CD4-positive, alpha-beta T cell (primary cell): ENCODE measurements at regions not wholly inside any gene's neighbourhood (a gene's known extent, or its start where the extent isn't known, plus 50 kb on each side); places are given as distances from the start of the nearest gene placed in this dataset.

Source experiments
- ATAC-seq: fragments of 200-7000 bp; cut with Tn5 transposase; one replicate; pipeline ENCODE4 v1.10.0; 2022; ENCODE audit warnings: mild to moderate bottlenecking; ENCODE audit not compliant: poor library complexity
- CTCF ChIA-PET: fragments of 350-600 bp; sonication (Branson Sonifier 250); formaldehyde crosslinking; loops from one replicate; lab custom pipeline; 2021; ENCODE audit warnings: antibody characterized with exemption, inconsistent platforms; lab: Charles Lee
- POLR2A ChIA-PET: fragments of 350-600 bp; sonication (Branson Sonifier 250); formaldehyde crosslinking; loops from one replicate; lab custom pipeline; 2021; ENCODE audit warnings: antibody characterized with exemption, inconsistent platforms; lab: Charles Lee
- DNase-seq, 14 experiments: peaks; one replicate each; pipeline ENCODE4 v3.0.0-alpha.2; 2013 to 2020; ENCODE audit warnings: mixed read lengths in 2 of 14
- H3K27ac ChIP-seq, 2 donors: one replicate each; pipeline versions ENCODE4 v1.5.1 to v1.7.0; 2013; ENCODE audit warnings: low read length in 2 of 2, low read depth in 1 of 2, mild to moderate bottlenecking in 1 of 2
- H3K27me3 ChIP-seq, 2 experiments: 1 replicate in 1 of 2; 2 replicates in 1 of 2; pipeline versions ENCODE4 v1.6.1 to v1.7.0; 2013; ENCODE audit warnings: low read length in 2 of 2, control low read depth in 1 of 2, mild to moderate bottlenecking in 1 of 2, moderate library complexity in 1 of 2; ENCODE audit not compliant: insufficient read depth in 2 of 2, control insufficient read depth in 1 of 2
- H3K36me3 ChIP-seq: one replicate; pipeline ENCODE4 v1.6.1; 2013; ENCODE audit warnings: low read length, control low read depth; ENCODE audit not compliant: insufficient read depth
- H3K4me1 ChIP-seq: one replicate; pipeline ENCODE4 v1.6.1; 2013; ENCODE audit warnings: low read length, control low read depth; ENCODE audit not compliant: insufficient read depth
- H3K4me3 ChIP-seq: one replicate; pipeline ENCODE4 v1.5.1; 2013; ENCODE audit warnings: mild to moderate bottlenecking, low read length, moderate library complexity
- H3K9me3 ChIP-seq, 2 experiments: 1 replicate in 1 of 2; 2 replicates in 1 of 2; pipeline versions ENCODE4 v1.6.1 to v1.7.0; 2013; ENCODE audit warnings: low read length in 2 of 2, mild to moderate bottlenecking in 2 of 2, control low read depth in 1 of 2, moderate library complexity in 1 of 2; ENCODE audit not compliant: control insufficient read depth in 1 of 2, insufficient read depth in 1 of 2
- H3K27ac Mint-ChIP-seq: one replicate; pipeline ENCODE4 v1.8.0; 2020; ENCODE audit warnings: mixed read lengths
- H3K27me3 Mint-ChIP-seq: one replicate; pipeline ENCODE4 v1.8.0; 2021; ENCODE audit warnings: mixed read lengths
- H3K36me3 Mint-ChIP-seq: one replicate; pipeline ENCODE4 v1.8.0; 2021; ENCODE audit warnings: low read depth, mixed read lengths
- H3K4me1 Mint-ChIP-seq: one replicate; pipeline ENCODE4 v1.8.0; 2021; ENCODE audit warnings: low read depth, mixed read lengths
- H3K4me3 Mint-ChIP-seq: one replicate; pipeline ENCODE4 v1.8.0; 2020; ENCODE audit warnings: mild to moderate bottlenecking, mixed read lengths
- H3K9me3 Mint-ChIP-seq: one replicate; pipeline ENCODE4 v1.8.0; 2020; ENCODE audit warnings: mixed read lengths
- intact Hi-C, 2 experiments: fragments of 100-400 bp; cut with DNase I in 1 of 2; cut with micrococcal nuclease in 1 of 2; formaldehyde crosslinking; loops; one replicate each; pipeline versions ENCODE4 v1.15.1 to v1.9.0; 2023 to 2025; cut with DNase I, micrococcal nuclease
- TF ChIP-seq, protein P1 (sequence below): fragments of 200-600 bp; IDR thresholded peaks from one replicate; pipeline ENCODE4 v1.8.0; 2022; ENCODE audit warnings: antibody characterized with exemption, mild to moderate bottlenecking

DNA sequence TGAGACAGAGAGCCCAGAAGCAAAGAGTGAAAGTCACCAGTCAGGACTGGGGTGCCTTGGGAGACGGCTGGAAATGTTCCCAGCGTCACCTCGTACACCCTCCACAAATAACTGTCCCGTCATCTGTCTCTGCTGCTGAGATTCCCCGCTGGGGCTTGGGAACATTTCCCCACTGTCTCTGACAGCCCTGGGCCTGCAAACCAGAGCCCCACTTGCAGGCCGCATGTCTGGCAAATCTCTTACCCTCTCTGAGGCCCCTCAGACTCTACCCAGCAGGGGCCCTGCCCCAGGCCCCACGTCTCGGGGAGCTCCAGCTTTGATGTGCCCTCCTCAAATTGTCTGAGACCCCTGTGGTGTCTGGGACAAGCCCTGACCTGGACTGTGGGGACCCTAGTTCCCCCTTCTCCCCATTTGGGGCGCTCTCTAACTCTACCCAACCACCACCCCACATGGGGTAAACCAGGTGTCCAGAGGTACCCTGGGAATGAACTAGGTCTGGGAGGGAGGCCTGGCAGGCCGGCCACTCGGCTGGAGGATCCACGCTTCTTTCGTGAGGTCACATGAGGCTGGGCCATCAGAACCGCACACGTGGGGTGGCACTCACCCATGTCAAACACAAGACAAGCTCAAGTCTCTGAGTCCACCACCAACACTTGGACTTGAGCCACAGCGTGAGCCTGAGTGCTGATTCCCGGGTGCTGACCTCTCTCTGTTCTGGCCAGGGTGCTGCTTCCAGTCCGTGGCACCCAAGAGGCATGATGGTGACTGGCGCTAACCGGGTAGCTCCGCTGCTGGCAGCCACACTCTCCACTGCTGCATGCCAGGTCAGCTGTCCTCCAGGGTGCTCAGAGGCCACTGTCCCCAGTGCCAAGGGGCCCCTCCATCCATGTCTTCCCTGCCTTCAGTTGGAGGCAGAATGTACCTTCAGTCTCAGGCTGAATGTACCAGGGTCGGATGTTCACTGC, 59.8 kb downstream of the DIO3 start:
- Histone ChIP-seq H3K36me3 (no peaks in the 10 kb centered on the region), H3K9me3 (no peaks in the 10 kb centered on the region), H3K27ac (no peak overlapping the region), H3K27me3 (no peaks in the 10 kb centered on the region), H3K4me3 (no peak overlapping the region), H3K4me1 (no peaks in the 10 kb centered on the region)
- POLR2A ChIA-PET: no interaction called here
- TF ChIP-seq, protein P1, sequence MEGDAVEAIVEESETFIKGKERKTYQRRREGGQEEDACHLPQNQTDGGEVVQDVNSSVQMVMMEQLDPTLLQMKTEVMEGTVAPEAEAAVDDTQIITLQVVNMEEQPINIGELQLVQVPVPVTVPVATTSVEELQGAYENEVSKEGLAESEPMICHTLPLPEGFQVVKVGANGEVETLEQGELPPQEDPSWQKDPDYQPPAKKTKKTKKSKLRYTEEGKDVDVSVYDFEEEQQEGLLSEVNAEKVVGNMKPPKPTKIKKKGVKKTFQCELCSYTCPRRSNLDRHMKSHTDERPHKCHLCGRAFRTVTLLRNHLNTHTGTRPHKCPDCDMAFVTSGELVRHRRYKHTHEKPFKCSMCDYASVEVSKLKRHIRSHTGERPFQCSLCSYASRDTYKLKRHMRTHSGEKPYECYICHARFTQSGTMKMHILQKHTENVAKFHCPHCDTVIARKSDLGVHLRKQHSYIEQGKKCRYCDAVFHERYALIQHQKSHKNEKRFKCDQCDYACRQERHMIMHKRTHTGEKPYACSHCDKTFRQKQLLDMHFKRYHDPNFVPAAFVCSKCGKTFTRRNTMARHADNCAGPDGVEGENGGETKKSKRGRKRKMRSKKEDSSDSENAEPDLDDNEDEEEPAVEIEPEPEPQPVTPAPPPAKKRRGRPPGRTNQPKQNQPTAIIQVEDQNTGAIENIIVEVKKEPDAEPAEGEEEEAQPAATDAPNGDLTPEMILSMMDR: no peak
- Mint-ChIP-seq H3K27me3 (no peaks in the 10 kb centered on the region), H3K4me3 (no peak overlapping the region), H3K4me1 (no peaks in the 10 kb centered on the region), H3K27ac (no peak overlapping the region), H3K9me3 (peaks cover 2% of the 10 kb centered on the region), H3K36me3 (no peaks in the 10 kb centered on the region)
- ATAC-seq (no peak), DNase-seq (peak in 1 of 14 experiments; percentile 5)
- intact Hi-C loops: loop anchor here in 1 of 2 experiments (10.0 kb wide), 1 partner anchor 1096 kb away; no protein-coding TSS in a partner anchor
- CTCF ChIA-PET: no interaction called here

DNA sequence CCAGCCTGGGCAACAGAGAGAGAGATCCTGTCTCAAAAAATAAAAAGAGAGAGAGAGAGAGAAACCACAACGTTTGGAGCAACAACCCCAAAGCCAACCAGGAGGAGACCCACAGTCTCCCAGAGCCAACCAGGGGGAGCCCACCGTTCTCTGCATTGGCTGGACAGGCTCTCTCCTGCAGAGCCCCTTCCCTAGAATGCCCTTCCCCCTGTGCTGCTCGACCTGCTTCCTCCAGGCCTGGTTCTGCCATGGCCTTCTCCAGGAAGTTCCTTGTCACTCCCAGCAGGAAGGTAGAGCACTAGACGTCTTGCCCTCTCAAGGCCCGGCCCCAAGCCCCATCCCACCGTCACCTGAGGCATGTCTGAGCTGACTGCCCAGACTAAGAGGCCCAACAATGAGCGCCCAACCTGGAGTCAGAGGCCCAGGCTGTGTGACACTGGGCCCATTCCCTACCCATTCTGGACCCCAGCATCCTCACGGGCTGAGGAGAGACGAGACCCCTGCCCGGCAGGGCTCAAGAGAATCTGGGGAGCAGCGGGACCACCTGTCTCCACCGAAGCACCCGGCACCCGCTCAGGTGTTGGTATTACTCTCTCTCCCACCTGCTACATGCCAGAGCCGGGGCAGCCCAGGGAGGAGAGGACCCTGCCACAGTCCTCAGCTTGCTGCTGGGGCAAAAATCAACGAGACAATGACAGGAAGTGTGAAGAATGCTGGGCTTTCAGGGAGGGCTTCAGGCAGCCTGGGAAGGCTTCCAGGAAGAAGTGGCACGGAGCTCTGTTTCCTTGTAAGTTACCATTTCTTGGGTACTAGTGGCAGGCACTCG, 61.2 kb downstream of the DIO3 start:
- intact Hi-C loops: loop anchor here in 1 of 2 experiments (10.0 kb wide), 1 partner anchor 1098 kb away; no protein-coding TSS in a partner anchor
- ATAC-seq: no peak
- Histone ChIP-seq H3K27ac (no peak overlapping the region), H3K4me3 (no peak overlapping the region), H3K4me1 (no peaks in the 10 kb centered on the region), H3K36me3 (no peaks in the 10 kb centered on the region), H3K9me3 (no peaks in the 10 kb centered on the region), H3K27me3 (no peaks in the 10 kb centered on the region)
- no peaks in the 10 kb centered on the region for H3K4me1 Mint-ChIP-seq
- ChIA-PET POLR2A (no interaction called here), CTCF (no interaction called here)
- H3K9me3 Mint-ChIP-seq: peaks cover 2% of the 10 kb centered on the region
- peak in 1 of 14 experiments; percentile 4 for DNase-seq
- H3K4me3 Mint-ChIP-seq: no peak overlapping the region
- TF ChIP-seq, protein P1: no peak
- no peaks in the 10 kb centered on the region for H3K27me3 Mint-ChIP-seq
- no peak overlapping the region for H3K27ac Mint-ChIP-seq
- H3K36me3 Mint-ChIP-seq: no peaks in the 10 kb centered on the region

DNA sequence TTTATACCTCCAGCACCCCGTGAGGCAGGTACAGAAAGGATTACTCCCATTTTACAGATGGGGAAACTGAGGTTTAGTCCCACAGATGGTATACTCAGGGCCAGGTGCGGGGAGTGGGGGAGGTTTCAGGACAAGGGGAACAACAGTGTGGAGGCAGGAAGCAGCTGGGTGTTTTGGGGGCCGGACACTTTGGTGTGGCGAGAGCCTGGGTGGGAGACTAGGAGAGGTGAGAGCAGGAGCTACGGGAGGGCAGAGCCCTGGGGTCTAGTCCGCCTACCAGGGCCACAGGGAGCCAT, 61.7 kb downstream of the DIO3 start:
- ChIA-PET CTCF (no interaction called here), POLR2A (no interaction called here)
- intact Hi-C loops: loop anchor here in 1 of 2 experiments (10.0 kb wide), 1 partner anchor 1098 kb away; no protein-coding TSS in a partner anchor
- Mint-ChIP-seq H3K4me3 (no peak overlapping the region), H3K27me3 (no peaks in the 10 kb centered on the region), H3K27ac (no peak overlapping the region), H3K36me3 (no peaks in the 10 kb centered on the region), H3K9me3 (peaks cover 2% of the 10 kb centered on the region), H3K4me1 (peaks cover 2% of the 10 kb centered on the region)
- no peak for ATAC-seq
- H3K27ac ChIP-seq: no peak overlapping the region
- no peaks in the 10 kb centered on the region for H3K36me3 ChIP-seq
- H3K27me3 ChIP-seq: no peaks in the 10 kb centered on the region
- peaks cover 2% of the 10 kb centered on the region for H3K4me1 ChIP-seq
- H3K9me3 ChIP-seq: no peaks in the 10 kb centered on the region
- DNase-seq: no peak
- TF ChIP-seq, protein P1: no peak
- H3K4me3 ChIP-seq: no peak overlapping the region
